NB4 (cell line): ENCODE measurements at regions not wholly inside any gene's neighbourhood (a gene's known extent, or its start where the extent isn't known, plus 50 kb on each side); places are given as distances from the start of the nearest gene placed in this dataset.

Experiments
- CTCF ChIP-seq: IDR thresholded peaks from one replicate; pipeline ENCODE4 v1.5.1; 2012; ENCODE audit warnings: low read depth, low read length
- MYC ChIP-seq: IDR thresholded peaks from 2 replicates; pipeline ENCODE4 v1.6.1; 2011; ENCODE audit warnings: low read depth, low read length
- POLR2A ChIP-seq: IDR thresholded peaks from 2 replicates; pipeline ENCODE4 v1.6.1; 2011; ENCODE audit warnings: mild to moderate bottlenecking; ENCODE audit not compliant: insufficient read length; ENCODE audit errors: extremely low read depth
- TF ChIP-seq, protein P1 (sequence below): IDR thresholded peaks from 2 replicates; pipeline ENCODE4 v1.6.1; 2011; ENCODE audit warnings: low read depth, low read length

GRCh38 chr11:22031791-22032190, 161.1 kb upstream of the ANO5 start:
- TF ChIP-seq CTCF (no peak), POLR2A (no peak), MYC (no peak)
- TF ChIP-seq, protein P1, sequence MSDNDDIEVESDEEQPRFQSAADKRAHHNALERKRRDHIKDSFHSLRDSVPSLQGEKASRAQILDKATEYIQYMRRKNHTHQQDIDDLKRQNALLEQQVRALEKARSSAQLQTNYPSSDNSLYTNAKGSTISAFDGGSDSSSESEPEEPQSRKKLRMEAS: no peak
